ENCODE measurements at regions not wholly inside any gene's neighbourhood (a gene's known extent, or its start where the extent isn't known, plus 50 kb on each side); places are given as distances from the start of the nearest gene placed in this dataset.
"Not testable (repeated sequence)": the region's sequence is repeated elsewhere in the genome, so short reads cannot be mapped to it uniquely, and the experiment has no call there.

GRCh38 chr14:106069804-106070625 lies 543.6 kb downstream of the TMEM121 start:
- Histone ChIP-seq H3K9ac (ENCODE audit: low read length) (no peak overlapping the region), H3K9me3 (ENCODE audit: control insufficient read depth, low read length) (no peaks in the 10 kb centered on the region), H3K36me3 (ENCODE audit: control insufficient read depth, insufficient read depth, low read length) (no peaks in the 10 kb centered on the region), H3K27me3 (ENCODE audit: control insufficient read depth, insufficient read depth, low read length) (no peaks in the 10 kb centered on the region), H3K4me1 (ENCODE audit: control insufficient read depth, insufficient read depth, low read length) (no peaks in the 10 kb centered on the region), H3K4me3 (ENCODE audit: low read length) (no peak overlapping the region)

- H3K36me3 ChIP-seq (ENCODE audit: control insufficient read depth, insufficient read depth, low read length): no peaks in the 10 kb centered on the region
- H3K9me3 ChIP-seq (ENCODE audit: control insufficient read depth, low read length): no peaks in the 10 kb centered on the region
- no peaks in the 10 kb centered on the region for H3K4me1 ChIP-seq (ENCODE audit: control insufficient read depth, insufficient read depth, low read length)
- no peaks in the 10 kb centered on the region for H3K27me3 ChIP-seq (ENCODE audit: control insufficient read depth, insufficient read depth, low read length)
- no peak overlapping the region for H3K4me3 ChIP-seq (ENCODE audit: low read length)
- H3K9ac ChIP-seq (ENCODE audit: low read length): no peak overlapping the region
Measured at GRCh38 chr14:106080922-106081321, 554.5 kb downstream of the TMEM121 start.

GRCh38 chr14:106081721-106082120 lies 555.3 kb downstream of the TMEM121 start:
- not testable (repeated sequence) for H3K9ac ChIP-seq (ENCODE audit: low read length); H3K36me3 ChIP-seq (ENCODE audit: control insufficient read depth, insufficient read depth, low read length); H3K9me3 ChIP-seq (ENCODE audit: control insufficient read depth, low read length); H3K27me3 ChIP-seq (ENCODE audit: control insufficient read depth, insufficient read depth, low read length); H3K4me1 ChIP-seq (ENCODE audit: control insufficient read depth, insufficient read depth, low read length); H3K4me3 ChIP-seq (ENCODE audit: low read length)

GRCh38 chr14:106083082-106083481 lies 556.7 kb downstream of the TMEM121 start:
- no peak overlapping the region for H3K9ac ChIP-seq (ENCODE audit: low read length)
- no peaks in the 10 kb centered on the region for H3K9me3 ChIP-seq (ENCODE audit: control insufficient read depth, low read length)
- no peak overlapping the region for H3K4me3 ChIP-seq (ENCODE audit: low read length)
- no peaks in the 10 kb centered on the region for H3K36me3 ChIP-seq (ENCODE audit: control insufficient read depth, insufficient read depth, low read length)
- H3K27me3 ChIP-seq (ENCODE audit: control insufficient read depth, insufficient read depth, low read length): no peaks in the 10 kb centered on the region
- H3K4me1 ChIP-seq (ENCODE audit: control insufficient read depth, insufficient read depth, low read length): no peaks in the 10 kb centered on the region

GRCh38 chr14:106087837-106088236 lies 561.5 kb downstream of the TMEM121 start:
- H3K36me3 ChIP-seq (ENCODE audit: control insufficient read depth, insufficient read depth, low read length): no peaks in the 10 kb centered on the region
- no peak overlapping the region for H3K4me3 ChIP-seq (ENCODE audit: low read length)
- no peak overlapping the region for H3K9ac ChIP-seq (ENCODE audit: low read length)
- H3K9me3 ChIP-seq (ENCODE audit: control insufficient read depth, low read length): no peaks in the 10 kb centered on the region
- H3K4me1 ChIP-seq (ENCODE audit: control insufficient read depth, insufficient read depth, low read length): no peaks in the 10 kb centered on the region
- no peaks in the 10 kb centered on the region for H3K27me3 ChIP-seq (ENCODE audit: control insufficient read depth, insufficient read depth, low read length)

GRCh38 chr14:106088860-106089259 lies 562.5 kb downstream of the TMEM121 start:
- H3K4me3 ChIP-seq (ENCODE audit: low read length); H3K4me1 ChIP-seq (ENCODE audit: control insufficient read depth, insufficient read depth, low read length); H3K36me3 ChIP-seq (ENCODE audit: control insufficient read depth, insufficient read depth, low read length); H3K27me3 ChIP-seq (ENCODE audit: control insufficient read depth, insufficient read depth, low read length); H3K9me3 ChIP-seq (ENCODE audit: control insufficient read depth, low read length); H3K9ac ChIP-seq (ENCODE audit: low read length): not testable (repeated sequence)

GRCh38 chr14:106094654-106095189 lies 568.3 kb downstream of the TMEM121 start:
- Histone ChIP-seq H3K36me3 (ENCODE audit: control insufficient read depth, insufficient read depth, low read length) (no peaks in the 10 kb centered on the region), H3K9me3 (ENCODE audit: control insufficient read depth, low read length) (no peaks in the 10 kb centered on the region), H3K4me3 (ENCODE audit: low read length) (no peak overlapping the region), H3K9ac (ENCODE audit: low read length) (no peak overlapping the region), H3K27me3 (ENCODE audit: control insufficient read depth, insufficient read depth, low read length) (no peaks in the 10 kb centered on the region), H3K4me1 (ENCODE audit: control insufficient read depth, insufficient read depth, low read length) (no peaks in the 10 kb centered on the region)

GRCh38 chr14:106107703-106108102 lies 581.3 kb downstream of the TMEM121 start:
- no peaks in the 10 kb centered on the region for H3K36me3 ChIP-seq (ENCODE audit: control insufficient read depth, insufficient read depth, low read length)
- H3K4me1 ChIP-seq (ENCODE audit: control insufficient read depth, insufficient read depth, low read length): no peaks in the 10 kb centered on the region
- no peaks in the 10 kb centered on the region for H3K9me3 ChIP-seq (ENCODE audit: control insufficient read depth, low read length)
- no peaks in the 10 kb centered on the region for H3K27me3 ChIP-seq (ENCODE audit: control insufficient read depth, insufficient read depth, low read length)
- no peak overlapping the region for H3K4me3 ChIP-seq (ENCODE audit: low read length)
- no peak overlapping the region for H3K9ac ChIP-seq (ENCODE audit: low read length)

GRCh38 chr14:106109337-106109736 lies 583.0 kb downstream of the TMEM121 start:
- Histone ChIP-seq H3K9ac (ENCODE audit: low read length) (no peak overlapping the region), H3K27me3 (ENCODE audit: control insufficient read depth, insufficient read depth, low read length) (no peaks in the 10 kb centered on the region), H3K4me3 (ENCODE audit: low read length) (no peak overlapping the region), H3K4me1 (ENCODE audit: control insufficient read depth, insufficient read depth, low read length) (no peaks in the 10 kb centered on the region), H3K9me3 (ENCODE audit: control insufficient read depth, low read length) (no peaks in the 10 kb centered on the region), H3K36me3 (ENCODE audit: control insufficient read depth, insufficient read depth, low read length) (no peaks in the 10 kb centered on the region)

- Histone ChIP-seq H3K4me1 (ENCODE audit: control insufficient read depth, insufficient read depth, low read length) (no peaks in the 10 kb centered on the region), H3K4me3 (ENCODE audit: low read length) (no peak overlapping the region), H3K9me3 (ENCODE audit: control insufficient read depth, low read length) (no peaks in the 10 kb centered on the region), H3K36me3 (ENCODE audit: control insufficient read depth, insufficient read depth, low read length) (no peaks in the 10 kb centered on the region), H3K27me3 (ENCODE audit: control insufficient read depth, insufficient read depth, low read length) (peaks cover 2% of the 10 kb centered on the region), H3K9ac (ENCODE audit: low read length) (no peak overlapping the region)
Measured at GRCh38 chr14:106115401-106115800, 589.0 kb downstream of the TMEM121 start.

- not testable (repeated sequence) for H3K4me1 ChIP-seq (ENCODE audit: control insufficient read depth, insufficient read depth, low read length); H3K4me3 ChIP-seq (ENCODE audit: low read length); H3K27me3 ChIP-seq (ENCODE audit: control insufficient read depth, insufficient read depth, low read length); H3K36me3 ChIP-seq (ENCODE audit: control insufficient read depth, insufficient read depth, low read length); H3K9me3 ChIP-seq (ENCODE audit: control insufficient read depth, low read length); H3K9ac ChIP-seq (ENCODE audit: low read length)
Measured at GRCh38 chr14:106116339-106116930, 590.1 kb downstream of the TMEM121 start.

GRCh38 chr14:106120101-106120500 lies 593.7 kb downstream of the TMEM121 start:
- no peaks in the 10 kb centered on the region for H3K9me3 ChIP-seq (ENCODE audit: control insufficient read depth, low read length)
- no peak overlapping the region for H3K4me3 ChIP-seq (ENCODE audit: low read length)
- H3K36me3 ChIP-seq (ENCODE audit: control insufficient read depth, insufficient read depth, low read length): no peaks in the 10 kb centered on the region
- no peaks in the 10 kb centered on the region for H3K4me1 ChIP-seq (ENCODE audit: control insufficient read depth, insufficient read depth, low read length)
- peaks cover 2% of the 10 kb centered on the region for H3K27me3 ChIP-seq (ENCODE audit: control insufficient read depth, insufficient read depth, low read length)
- no peak overlapping the region for H3K9ac ChIP-seq (ENCODE audit: low read length)
